ENCODE measurements at regions not wholly inside any gene's neighbourhood (a gene's known extent, or its start where the extent isn't known, plus 50 kb on each side); places are given as distances from the start of the nearest gene placed in this dataset.
"Not testable (repeated sequence)": the region's sequence is repeated elsewhere in the genome, so short reads cannot be mapped to it uniquely, and the experiment has no call there.

DNA sequence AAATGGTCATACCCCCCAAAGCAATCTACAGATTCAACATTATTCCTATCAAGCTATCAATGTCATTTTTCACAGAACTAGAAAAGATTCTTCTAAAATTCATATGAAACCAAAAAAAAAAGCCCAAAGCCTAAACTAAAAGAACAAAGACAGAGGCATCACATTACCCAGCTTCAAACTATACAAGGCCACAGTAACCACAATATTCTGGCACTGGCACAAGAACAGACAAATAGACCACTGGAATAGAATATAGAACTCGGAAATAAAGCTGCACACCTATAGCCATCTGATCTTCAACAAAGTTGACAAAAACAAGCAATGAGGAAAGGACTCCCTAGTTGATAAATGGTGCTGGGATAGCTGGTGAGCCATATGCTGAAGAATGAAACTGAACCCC, 89.2 kb upstream of the PCED1B start:
- no peak for DNase-seq

- not testable (repeated sequence) for DNase-seq
Measured at GRCh38 chr12:46992051-46992450, 87.4 kb upstream of the PCED1B start.

DNA sequence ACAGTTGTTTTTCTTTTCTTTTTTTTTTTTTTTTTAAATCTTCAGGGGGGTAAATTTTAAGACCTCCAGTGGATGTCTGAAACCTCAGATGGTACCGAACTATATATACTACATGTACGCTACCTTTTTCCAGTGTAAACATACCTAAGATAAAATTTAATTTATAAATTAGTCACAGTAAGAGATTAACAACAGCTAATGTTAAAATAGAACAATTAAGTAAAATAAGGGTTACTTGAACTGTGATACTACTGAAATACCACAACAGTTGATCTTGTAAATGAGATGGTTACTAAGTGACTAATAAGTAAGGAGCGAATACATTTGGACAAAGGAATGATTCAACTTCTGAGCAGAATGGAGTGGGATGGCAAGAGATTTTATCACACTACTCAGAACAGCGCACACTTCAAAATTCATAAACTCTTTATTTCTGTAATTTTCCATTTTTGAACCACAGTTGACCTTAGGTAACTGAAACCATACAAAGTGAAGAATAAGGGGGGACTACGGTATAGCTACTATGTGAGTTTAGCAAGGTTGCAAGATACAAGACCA, 80.5 kb upstream of the PCED1B start:
- no peak for DNase-seq

GRCh38 chr12:47004634-47005033, 74.8 kb upstream of the PCED1B start:
- DNase-seq = no peak

DNA sequence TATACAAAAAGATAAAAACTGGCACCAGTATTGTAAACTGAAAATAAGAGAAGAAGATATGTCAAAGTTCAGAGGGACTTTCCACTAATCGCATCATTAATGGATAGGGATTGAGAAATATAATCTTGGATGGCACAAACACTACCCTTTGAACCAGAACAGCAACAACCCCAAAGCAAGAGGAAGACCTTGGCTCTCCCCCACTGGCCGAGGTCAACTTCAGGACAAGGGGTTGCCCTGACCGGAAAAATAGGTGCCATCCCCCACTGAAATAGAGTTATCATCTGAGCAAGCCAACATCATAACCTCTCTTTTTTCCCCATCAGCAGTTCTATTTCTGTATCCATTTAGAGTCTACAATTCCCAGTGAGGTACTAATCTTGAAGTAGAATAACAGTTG, 72.4 kb upstream of the PCED1B start:
- DNase-seq = no peak

- DNase-seq = no peak
Measured at GRCh38 chr12:47012552-47012951, 66.9 kb upstream of the PCED1B start.

DNA sequence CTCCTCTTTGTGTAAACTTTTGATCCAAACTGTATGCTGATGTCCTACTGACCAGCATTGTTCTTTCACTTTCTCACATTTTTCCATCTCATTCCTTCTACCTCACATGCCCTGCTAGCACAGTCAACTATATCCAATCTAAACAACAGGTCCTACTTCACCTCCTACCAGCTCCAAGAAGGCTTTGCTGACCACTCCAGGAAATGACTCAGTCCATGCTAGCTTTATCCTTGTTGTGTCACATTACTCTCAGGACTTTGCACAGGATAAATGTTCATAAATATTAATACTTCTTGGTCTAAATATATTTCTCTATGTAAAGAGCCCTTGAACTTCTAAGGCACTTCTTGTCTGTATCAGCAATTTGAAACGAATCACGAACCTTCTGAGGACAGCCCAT, 64.9 kb upstream of the PCED1B start:
- no peak for DNase-seq

DNA sequence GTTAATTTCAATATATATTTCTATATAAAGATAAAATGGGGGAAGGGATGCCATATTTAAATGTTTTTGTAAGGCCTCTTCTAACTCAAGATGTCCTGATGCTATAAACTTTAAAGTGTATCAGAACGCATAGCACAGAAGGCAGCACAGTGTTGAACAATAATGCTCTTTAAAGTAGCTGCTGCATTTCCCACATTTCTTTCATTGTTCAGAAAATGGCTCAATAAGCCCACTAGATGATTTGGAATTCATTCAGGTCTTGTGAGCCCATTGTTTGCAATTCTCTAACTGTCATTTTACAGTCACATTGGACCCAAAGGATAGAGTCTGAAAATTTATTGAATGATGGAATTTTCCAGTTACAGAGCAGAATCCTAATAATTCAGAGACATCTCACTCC, 64.0 kb upstream of the PCED1B start:
- DNase-seq = no peak

GRCh38 chr12:47017041-47017713, 62.2 kb upstream of the PCED1B start:
- DNase-seq = no peak

DNA sequence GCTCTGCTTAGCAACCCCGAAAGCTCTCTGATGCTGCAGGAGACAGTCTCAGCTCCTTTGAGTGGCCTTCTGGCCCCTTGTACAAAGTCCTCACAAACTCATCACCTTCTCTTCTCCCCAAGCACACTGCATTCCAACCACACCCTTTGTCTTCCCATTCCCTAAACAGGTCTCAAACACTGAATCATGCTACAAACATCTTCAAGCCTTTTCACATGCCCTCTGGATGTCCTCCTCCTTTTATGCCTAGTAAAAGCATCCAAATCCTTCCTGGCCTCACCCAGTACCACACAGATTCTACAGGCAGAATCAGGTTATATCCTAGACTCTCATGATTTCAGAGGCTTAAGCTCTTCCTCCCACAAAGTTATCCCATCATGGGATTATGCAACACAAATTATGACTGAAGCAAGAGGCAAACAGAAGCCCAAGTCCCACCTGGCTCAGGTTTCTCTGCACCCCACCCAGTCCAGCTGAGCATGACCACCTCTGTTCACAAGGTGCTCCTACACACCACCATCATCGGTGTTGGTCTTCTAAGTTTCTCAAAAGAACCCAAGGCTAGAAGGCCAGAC, 61.4 kb upstream of the PCED1B start:
- DNase-seq = no peak

GRCh38 chr12:47020211-47020821, 59.1 kb upstream of the PCED1B start:
- no peak for DNase-seq

GRCh38 chr12:47021298-47021697, 58.1 kb upstream of the PCED1B start:
- DNase-seq = no peak

DNA sequence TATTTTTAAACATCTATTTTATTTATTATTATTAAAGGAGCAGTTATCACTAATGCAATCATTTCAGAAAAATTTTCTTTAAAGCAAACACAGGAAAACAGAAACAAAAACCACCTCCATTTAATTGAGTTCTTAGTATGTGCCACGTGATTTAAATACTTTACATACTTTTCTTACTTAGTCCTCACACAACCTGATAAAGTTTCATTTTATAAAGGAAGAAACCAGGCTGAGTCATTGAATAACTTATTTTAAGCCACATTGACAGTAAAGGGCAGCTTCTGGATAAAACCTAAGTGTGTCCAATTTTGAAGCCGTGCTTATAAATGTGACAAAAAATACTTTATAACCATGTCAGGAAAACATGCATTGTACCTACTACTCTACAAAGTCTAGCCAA, 57.1 kb upstream of the PCED1B start:
- no peak for DNase-seq

- DNase-seq = no peak
Measured at GRCh38 chr12:47023311-47023710, 56.1 kb upstream of the PCED1B start.

- DNase-seq = no peak
Measured at GRCh38 chr12:47023953-47024352, 55.5 kb upstream of the PCED1B start.

GRCh38 chr12:47024463-47024862, 55.0 kb upstream of the PCED1B start:
- no peak for DNase-seq

DNA sequence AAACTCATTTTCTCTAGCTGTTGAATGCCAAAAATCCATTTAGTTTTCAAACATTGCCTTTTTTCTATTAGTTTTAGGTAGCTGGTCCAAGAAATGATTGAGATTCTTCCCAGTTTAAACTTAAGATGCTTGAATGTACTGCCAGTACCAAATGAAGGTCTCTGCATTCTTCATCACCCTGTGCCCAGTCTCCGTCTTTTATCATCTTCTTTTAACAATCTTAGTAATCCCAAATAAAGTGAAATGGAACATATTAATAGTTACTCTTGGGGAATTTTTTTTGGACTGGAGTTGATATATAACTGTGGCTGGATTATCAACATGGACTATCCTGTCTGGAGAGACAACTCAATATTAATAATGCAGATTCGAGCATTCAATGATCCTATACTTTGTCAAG, 54.1 kb upstream of the PCED1B start:
- DNase-seq = no peak

- DNase-seq = no peak
Measured at GRCh38 chr12:47025798-47026197, 53.6 kb upstream of the PCED1B start.

GRCh38 chr12:47026291-47026690, 53.1 kb upstream of the PCED1B start:
- no peak for DNase-seq
